Activated CD8-positive, alpha-beta T cell treated with anti-CD3 and anti-CD28 coated beads for 36 hours (primary cell): ENCODE measurements at regions not wholly inside any gene's neighbourhood (a gene's known extent, or its start where the extent isn't known, plus 50 kb on each side); places are given as distances from the start of the nearest gene placed in this dataset.

Experiments
- ATAC-seq: fragments of 200-7000 bp; cut with Tn5 transposase; one replicate; pipeline ENCODE4 v1.10.0; 2021; ENCODE audit warnings: mild to moderate bottlenecking, moderate library complexity
- CTCF ChIA-PET: fragments of 350-600 bp; sonication (Branson Sonifier 250); formaldehyde crosslinking; loops from one replicate; lab custom pipeline; 2021; ENCODE audit warnings: antibody characterized with exemption; lab: Charles Lee
- POLR2A ChIA-PET: fragments of 350-600 bp; sonication (Branson Sonifier 250); formaldehyde crosslinking; loops from one replicate; lab custom pipeline; 2021; ENCODE audit warnings: antibody characterized with exemption; lab: Charles Lee
- DNase-seq: peaks from one replicate; pipeline ENCODE4 v3.0.0-alpha.2; 2020
- H3K27ac Mint-ChIP-seq: one replicate; pipeline ENCODE4 v1.8.0; 2021; ENCODE audit warnings: mild to moderate bottlenecking, mixed read lengths
- H3K27me3 Mint-ChIP-seq: one replicate; pipeline ENCODE4 v1.8.0; 2021; ENCODE audit warnings: mixed read lengths
- H3K36me3 Mint-ChIP-seq: one replicate; pipeline ENCODE4 v1.8.0; 2021; ENCODE audit warnings: low read depth, mixed read lengths
- H3K4me1 Mint-ChIP-seq: one replicate; pipeline ENCODE4 v1.8.0; 2021; ENCODE audit warnings: low read depth, mixed read lengths
- H3K4me3 Mint-ChIP-seq: one replicate; pipeline ENCODE4 v1.8.0; 2021; ENCODE audit warnings: mild to moderate bottlenecking, moderate library complexity, mixed read lengths
- H3K9me3 Mint-ChIP-seq: one replicate; pipeline ENCODE4 v1.8.0; 2021; ENCODE audit warnings: mixed read lengths
- CTCF ChIP-seq: fragments of 200-600 bp; IDR thresholded peaks from one replicate; pipeline ENCODE4 v1.8.0; 2022; ENCODE audit warnings: antibody characterized with exemption, mild to moderate bottlenecking
- intact Hi-C: fragments of 100-400 bp; cut with micrococcal nuclease; formaldehyde crosslinking; loops from one replicate; pipeline ENCODE4 v1.10.0; 2022

GRCh38 chr1:80369780-80370179 is 1363.2 kb upstream of the ADGRL4 start:
- ChIA-PET CTCF (no interaction called here), POLR2A (no interaction called here)
- Mint-ChIP-seq H3K9me3 (peaks cover 5% of the 10 kb centered on the region), H3K27me3 (no peaks in the 10 kb centered on the region), H3K27ac (no peak overlapping the region), H3K4me1 (no peaks in the 10 kb centered on the region), H3K4me3 (no peak overlapping the region), H3K36me3 (no peaks in the 10 kb centered on the region)
- DNase-seq (no peak), ATAC-seq (no peak)
- intact Hi-C loops: no loop called here
- no peak for TF ChIP-seq CTCF

DNA sequence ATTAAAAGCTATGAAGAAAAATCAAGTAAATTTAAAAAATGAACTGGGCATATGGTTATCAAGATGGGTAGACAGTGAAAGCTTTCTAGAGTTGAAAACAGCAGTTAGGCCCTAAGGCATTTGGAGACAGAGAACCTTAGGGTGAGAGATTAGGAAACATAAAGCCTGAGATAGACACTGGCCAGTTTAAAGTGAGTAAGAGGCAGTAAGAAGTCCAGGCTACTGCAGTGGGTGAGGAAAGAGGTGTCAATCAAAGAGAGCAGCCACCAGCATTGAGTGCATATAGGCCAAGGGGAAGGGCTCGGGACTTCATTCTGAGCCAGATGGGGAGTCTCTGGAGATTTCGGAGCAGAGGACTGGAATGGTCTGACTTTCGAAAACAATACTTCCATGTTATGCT is 1360.5 kb upstream of the ADGRL4 start:
- ATAC-seq (no peak), DNase-seq (no peak)
- POLR2A ChIA-PET: no interaction called here
- Mint-ChIP-seq H3K4me1 (no peaks in the 10 kb centered on the region), H3K36me3 (no peaks in the 10 kb centered on the region), H3K27ac (no peak overlapping the region), H3K4me3 (no peak overlapping the region), H3K27me3 (no peaks in the 10 kb centered on the region), H3K9me3 (peaks cover 7% of the 10 kb centered on the region)
- CTCF ChIA-PET: no interaction called here
- intact Hi-C loops: no loop called here
- no peak for TF ChIP-seq CTCF

- intact Hi-C loops: no loop called here
- Mint-ChIP-seq H3K4me3 (no peak overlapping the region), H3K36me3 (no peaks in the 10 kb centered on the region), H3K4me1 (no peaks in the 10 kb centered on the region), H3K9me3 (peaks cover 11% of the 10 kb centered on the region), H3K27ac (no peak overlapping the region), H3K27me3 (no peaks in the 10 kb centered on the region)
- ChIA-PET POLR2A (no interaction called here), CTCF (no interaction called here)
- no peak for TF ChIP-seq CTCF
- no peak for ATAC-seq
- no peak for DNase-seq
Observed at GRCh38 chr1:80365359-80366021, 1359.0 kb upstream of the ADGRL4 start.

DNA sequence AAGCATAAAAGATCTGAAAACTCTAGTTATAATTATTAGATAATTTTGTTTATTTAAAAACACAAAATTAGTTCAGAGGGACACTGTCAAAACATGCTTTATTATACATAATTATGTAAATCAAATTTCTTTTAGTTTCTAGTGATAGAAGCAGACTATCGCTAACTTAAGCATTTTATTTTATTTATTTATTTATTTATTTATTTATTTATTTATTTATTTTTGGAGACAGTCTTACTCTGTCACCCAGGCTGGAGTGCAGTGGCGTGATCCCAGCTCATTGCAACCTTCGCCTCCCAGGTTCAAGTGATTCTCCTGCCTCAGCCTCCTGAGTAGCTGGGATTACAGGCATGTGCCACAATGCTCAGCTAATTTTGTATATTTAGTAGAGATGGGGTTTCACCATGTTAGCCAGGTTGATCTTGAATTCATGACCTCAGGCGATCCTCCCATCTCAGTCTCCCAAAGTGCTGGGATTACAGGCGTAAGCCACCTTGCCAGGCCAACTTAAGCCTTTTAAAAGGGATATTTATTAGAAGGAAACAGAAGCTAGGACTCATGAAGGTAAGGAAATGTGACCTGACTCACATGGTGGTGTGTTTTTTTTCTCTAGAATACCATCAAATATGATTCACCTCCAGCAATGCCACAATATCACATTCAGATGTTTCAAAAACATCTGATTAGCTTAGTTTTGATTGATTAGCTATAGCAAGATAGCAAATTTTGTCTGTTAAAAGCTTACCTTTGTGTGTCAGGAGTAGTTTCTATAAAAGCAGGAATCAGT is 1357.4 kb upstream of the ADGRL4 start:
- Mint-ChIP-seq H3K9me3 (peaks cover 20% of the 10 kb centered on the region), H3K36me3 (no peaks in the 10 kb centered on the region), H3K27ac (no peak overlapping the region), H3K4me3 (no peak overlapping the region), H3K4me1 (no peaks in the 10 kb centered on the region), H3K27me3 (no peaks in the 10 kb centered on the region)
- ChIA-PET CTCF (no interaction called here), POLR2A (no interaction called here)
- intact Hi-C loops: no loop called here
- ATAC-seq: no peak
- no peak for TF ChIP-seq CTCF
- no peak for DNase-seq

- H3K27me3 Mint-ChIP-seq: no peaks in the 10 kb centered on the region
- ChIA-PET CTCF (no interaction called here), POLR2A (no interaction called here)
- ATAC-seq (no peak), DNase-seq (no peak)
- no peaks in the 10 kb centered on the region for H3K36me3 Mint-ChIP-seq
- H3K27ac Mint-ChIP-seq: no peak overlapping the region
- H3K9me3 Mint-ChIP-seq: peaks cover 29% of the 10 kb centered on the region
- H3K4me3 Mint-ChIP-seq: no peak overlapping the region
- H3K4me1 Mint-ChIP-seq: no peaks in the 10 kb centered on the region
- intact Hi-C loops: no loop called here
- TF ChIP-seq CTCF: no peak
Observed at GRCh38 chr1:80359666-80360065, 1353.1 kb upstream of the ADGRL4 start.
